ENCODE measurements at regions not wholly inside any gene's neighbourhood (a gene's known extent, or its start where the extent isn't known, plus 50 kb on each side); places are given as distances from the start of the nearest gene placed in this dataset.

DNA sequence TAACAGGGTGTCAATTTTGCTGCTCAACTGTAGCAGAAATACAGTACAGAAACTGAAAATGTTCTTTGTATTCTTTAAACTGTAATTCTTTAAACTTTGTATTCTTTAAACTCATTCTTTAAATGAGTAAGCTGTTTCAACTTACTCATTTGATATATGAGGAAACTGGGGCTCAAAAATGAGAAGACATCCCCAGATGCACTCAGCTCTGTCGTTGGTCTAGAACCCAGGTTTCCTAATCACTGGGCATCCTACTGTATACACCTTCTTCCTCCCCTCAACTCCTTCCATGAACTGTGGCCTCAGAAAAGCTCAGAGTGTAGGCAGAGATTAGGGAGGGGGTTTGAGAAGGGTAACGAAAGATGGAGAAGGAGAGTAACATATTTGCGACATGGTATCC is 136.5 kb upstream of the MAST4 start:
- ATAC-seq (ENCODE audit: poor library complexity) (no peak), DNase-seq (no peak)
- Histone ChIP-seq H3K4me3 (ENCODE audit: low read length) (no peak overlapping the region), H3K9me3 (ENCODE audit: control insufficient read depth in 1 of 2, insufficient read depth in 1 of 2, low read length in 2 of 2) (no peaks in the 10 kb centered on the region), H3K4me1 (ENCODE audit: insufficient read depth, low read length) (no peaks in the 10 kb centered on the region), H3K27ac (ENCODE audit: low read depth in 1 of 2, low read length in 2 of 2) (no peak overlapping the region), H3K36me3 (ENCODE audit: insufficient read depth, low read length) (no peaks in the 10 kb centered on the region), H3K27me3 (ENCODE audit: control insufficient read depth in 1 of 2, insufficient read depth in 2 of 2, low read length in 2 of 2) (peaks cover 0 to 4% of the 10 kb centered on the region in 2 experiments)
- TF ChIP-seq, protein P1, sequence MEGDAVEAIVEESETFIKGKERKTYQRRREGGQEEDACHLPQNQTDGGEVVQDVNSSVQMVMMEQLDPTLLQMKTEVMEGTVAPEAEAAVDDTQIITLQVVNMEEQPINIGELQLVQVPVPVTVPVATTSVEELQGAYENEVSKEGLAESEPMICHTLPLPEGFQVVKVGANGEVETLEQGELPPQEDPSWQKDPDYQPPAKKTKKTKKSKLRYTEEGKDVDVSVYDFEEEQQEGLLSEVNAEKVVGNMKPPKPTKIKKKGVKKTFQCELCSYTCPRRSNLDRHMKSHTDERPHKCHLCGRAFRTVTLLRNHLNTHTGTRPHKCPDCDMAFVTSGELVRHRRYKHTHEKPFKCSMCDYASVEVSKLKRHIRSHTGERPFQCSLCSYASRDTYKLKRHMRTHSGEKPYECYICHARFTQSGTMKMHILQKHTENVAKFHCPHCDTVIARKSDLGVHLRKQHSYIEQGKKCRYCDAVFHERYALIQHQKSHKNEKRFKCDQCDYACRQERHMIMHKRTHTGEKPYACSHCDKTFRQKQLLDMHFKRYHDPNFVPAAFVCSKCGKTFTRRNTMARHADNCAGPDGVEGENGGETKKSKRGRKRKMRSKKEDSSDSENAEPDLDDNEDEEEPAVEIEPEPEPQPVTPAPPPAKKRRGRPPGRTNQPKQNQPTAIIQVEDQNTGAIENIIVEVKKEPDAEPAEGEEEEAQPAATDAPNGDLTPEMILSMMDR (IDR thresholded peaks at IDR 0.05): no peak
- peaks cover 8% of the 10 kb centered on the region for H3K27me3 Mint-ChIP-seq
- ChIA-PET POLR2A (no interaction called here), CTCF (no interaction called here)
- H3K9me3 Mint-ChIP-seq: no peaks in the 10 kb centered on the region
- no peaks in the 10 kb centered on the region for H3K36me3 Mint-ChIP-seq (ENCODE audit: low read depth)
- intact Hi-C loops (cut with DNase I, micrococcal nuclease): no loop called here
- H3K4me1 Mint-ChIP-seq (ENCODE audit: low read depth): no peaks in the 10 kb centered on the region
- no peak overlapping the region for H3K4me3 Mint-ChIP-seq
- H3K27ac Mint-ChIP-seq: no peak overlapping the region

GRCh38 chr5:66467564-66467963 is 128.6 kb upstream of the MAST4 start:
- Mint-ChIP-seq H3K36me3 (ENCODE audit: low read depth) (no peaks in the 10 kb centered on the region), H3K9me3 (peaks cover 9% of the 10 kb centered on the region), H3K27me3 (peaks cover 8% of the 10 kb centered on the region), H3K27ac (no peak overlapping the region), H3K4me1 (ENCODE audit: low read depth) (no peaks in the 10 kb centered on the region), H3K4me3 (no peak overlapping the region)
- H3K36me3 ChIP-seq (ENCODE audit: insufficient read depth, low read length): no peaks in the 10 kb centered on the region
- intact Hi-C loops (cut with DNase I, micrococcal nuclease): no loop called here
- ATAC-seq (ENCODE audit: poor library complexity) (no peak), DNase-seq (no peak)
- H3K27ac ChIP-seq (ENCODE audit: low read depth in 1 of 2, low read length in 2 of 2): no peak overlapping the region
- no peaks in the 10 kb centered on the region for H3K4me1 ChIP-seq (ENCODE audit: insufficient read depth, low read length)
- ChIA-PET CTCF (no interaction called here), POLR2A (no interaction called here)
- H3K27me3 ChIP-seq (ENCODE audit: control insufficient read depth in 1 of 2, insufficient read depth in 2 of 2, low read length in 2 of 2): peaks cover 0 to 4% of the 10 kb centered on the region in 2 experiments
- no peak overlapping the region for H3K4me3 ChIP-seq (ENCODE audit: low read length)
- TF ChIP-seq, protein P1 (IDR thresholded peaks at IDR 0.05): no peak
- peaks cover 4 to 9% of the 10 kb centered on the region in 2 experiments for H3K9me3 ChIP-seq (ENCODE audit: control insufficient read depth in 1 of 2, insufficient read depth in 1 of 2, low read length in 2 of 2)

DNA sequence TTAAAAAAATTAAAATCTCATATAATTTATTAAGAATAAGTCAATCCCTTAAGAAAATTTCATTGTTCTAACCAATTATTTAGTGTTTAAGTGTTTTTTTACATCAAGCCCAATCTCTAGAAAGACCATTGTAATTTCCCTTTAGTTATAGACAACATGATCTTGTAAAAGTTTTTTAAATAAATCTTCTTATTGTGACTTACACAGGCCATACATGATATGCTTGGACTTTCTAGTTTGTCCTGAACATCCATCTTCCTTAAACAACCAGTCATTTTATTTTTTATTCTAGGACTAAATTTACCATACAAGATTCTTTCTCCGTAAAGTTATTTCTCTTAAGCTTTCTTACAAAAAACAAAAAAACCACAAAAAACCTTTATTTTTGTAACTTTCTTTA is 126.5 kb upstream of the MAST4 start:
- no peaks in the 10 kb centered on the region for H3K4me1 Mint-ChIP-seq (ENCODE audit: low read depth)
- Histone ChIP-seq H3K27ac (ENCODE audit: low read depth in 1 of 2, low read length in 2 of 2) (no peak overlapping the region), H3K27me3 (ENCODE audit: control insufficient read depth in 1 of 2, insufficient read depth in 2 of 2, low read length in 2 of 2) (peaks cover 0 to 3% of the 10 kb centered on the region in 2 experiments), H3K36me3 (ENCODE audit: insufficient read depth, low read length) (no peaks in the 10 kb centered on the region), H3K9me3 (ENCODE audit: control insufficient read depth in 1 of 2, insufficient read depth in 1 of 2, low read length in 2 of 2) (peaks cover 4 to 9% of the 10 kb centered on the region in 2 experiments), H3K4me3 (ENCODE audit: low read length) (no peak overlapping the region), H3K4me1 (ENCODE audit: insufficient read depth, low read length) (no peaks in the 10 kb centered on the region)
- CTCF ChIA-PET: no interaction called here
- TF ChIP-seq, protein P1 (IDR thresholded peaks at IDR 0.05): no peak
- H3K27ac Mint-ChIP-seq: no peak overlapping the region
- POLR2A ChIA-PET: no interaction called here
- no peak overlapping the region for H3K4me3 Mint-ChIP-seq
- intact Hi-C loops (cut with DNase I, micrococcal nuclease): no loop called here
- H3K36me3 Mint-ChIP-seq (ENCODE audit: low read depth): no peaks in the 10 kb centered on the region
- no peak for DNase-seq
- no peak for ATAC-seq (ENCODE audit: poor library complexity)
- peaks cover 9% of the 10 kb centered on the region for H3K9me3 Mint-ChIP-seq
- no peaks in the 10 kb centered on the region for H3K27me3 Mint-ChIP-seq
